MCF 10A (cell line): ENCODE measurements at regions not wholly inside any gene's neighbourhood (a gene's known extent, or its start where the extent isn't known, plus 50 kb on each side); places are given as distances from the start of the nearest gene placed in this dataset.
A peak's percentile ranks its signal among the peaks of the same experiment; 100 is the strongest.

Source experiments
- BruUV-seq: library from RNA; stranded (reverse); fragments of 400-500 nt; replicated peaks from 2 replicates; lab custom pipeline; 2021; lab: Mats Ljungman, UMichigan
- CTCF ChIA-PET: fragments of 300-600 bp; sonication (Branson Sonifier 250); formaldehyde crosslinking; extraction: SDS; loops from one replicate; lab custom pipeline; 2021; ENCODE audit warnings: antibody characterized with exemption, inconsistent platforms; lab: Yijun Ruan, JAX
- POLR2A ChIA-PET: fragments of 300-600, 350-650 bp; sonication (Branson Sonifier 250); formaldehyde crosslinking; extraction: SDS; loops from one replicate; lab custom pipeline; 2020; ENCODE audit warnings: antibody characterized with exemption, inconsistent platforms; lab: Yijun Ruan, JAX
- DNase-seq: peaks from one replicate; pipeline ENCODE4 v3.0.0-alpha.2; 2018; ENCODE audit not compliant: unreplicated experiment
- H3K27ac Mint-ChIP-seq: one replicate; pipeline ENCODE4 v1.8.0; 2022; ENCODE audit warnings: mild to moderate bottlenecking, low read depth, mixed read lengths; ENCODE audit not compliant: unreplicated experiment
- H3K27me3 Mint-ChIP-seq: one replicate; pipeline ENCODE4 v1.8.0; 2022; ENCODE audit warnings: mixed read lengths; ENCODE audit not compliant: insufficient read depth, unreplicated experiment
- H3K36me3 Mint-ChIP-seq: one replicate; pipeline ENCODE4 v1.8.0; 2022; ENCODE audit warnings: mild to moderate bottlenecking, moderate library complexity, mixed read lengths; ENCODE audit not compliant: insufficient read depth, unreplicated experiment
- H3K4me1 Mint-ChIP-seq: one replicate; pipeline ENCODE4 v1.8.0; 2022; ENCODE audit warnings: mixed read lengths; ENCODE audit not compliant: insufficient read depth, unreplicated experiment
- H3K4me3 Mint-ChIP-seq: one replicate; pipeline ENCODE4 v1.8.0; 2022; ENCODE audit warnings: mild to moderate bottlenecking, moderate library complexity, mixed read lengths; ENCODE audit not compliant: unreplicated experiment
- H3K9me3 Mint-ChIP-seq: one replicate; pipeline ENCODE4 v1.8.0; 2022; ENCODE audit warnings: mixed read lengths; ENCODE audit not compliant: unreplicated experiment
- intact Hi-C: fragments of 100-400 bp; cut with micrococcal nuclease; formaldehyde crosslinking; loops from 2 replicates; pipeline ENCODE4 v1.14.1; 2022
- TF ChIP-seq, protein P1 (sequence below): fragments of 200-600 bp; IDR thresholded peaks from one replicate; pipeline ENCODE4 v1.8.0; 2022; ENCODE audit warnings: antibody characterized with exemption, mild to moderate bottlenecking; ENCODE audit not compliant: unreplicated experiment

- Mint-ChIP-seq H3K27me3 (peaks cover 78% of the 10 kb centered on the region), H3K4me1 (peaks cover 11% of the 10 kb centered on the region), H3K9me3 (no peaks in the 10 kb centered on the region), H3K36me3 (no peaks in the 10 kb centered on the region), H3K27ac (no peak overlapping the region), H3K4me3 (peak overlapping the region; percentile 63)
- BruUV-seq: no TSS peak
- intact Hi-C loops: loop anchor here (1.0 to 5.0 kb wide), 2 partner anchors 211 to 307 kb away; partner anchors contain the start of gene RBFOX3
- POLR2A ChIA-PET: interaction anchor here (0.7 kb wide), 1 partner anchor 9 kb away, joined by 3 read pairs; no protein-coding TSS in a partner anchor
- CTCF ChIA-PET: interaction anchor here (0.5 to 4.8 kb wide), 44 partner anchors 8 to 1573 kb away, joined by 3 to 42 read pairs (median 4); partner anchors contain the start of gene ENGASE
- DNase-seq: peak; percentile 60
- TF ChIP-seq, protein P1, sequence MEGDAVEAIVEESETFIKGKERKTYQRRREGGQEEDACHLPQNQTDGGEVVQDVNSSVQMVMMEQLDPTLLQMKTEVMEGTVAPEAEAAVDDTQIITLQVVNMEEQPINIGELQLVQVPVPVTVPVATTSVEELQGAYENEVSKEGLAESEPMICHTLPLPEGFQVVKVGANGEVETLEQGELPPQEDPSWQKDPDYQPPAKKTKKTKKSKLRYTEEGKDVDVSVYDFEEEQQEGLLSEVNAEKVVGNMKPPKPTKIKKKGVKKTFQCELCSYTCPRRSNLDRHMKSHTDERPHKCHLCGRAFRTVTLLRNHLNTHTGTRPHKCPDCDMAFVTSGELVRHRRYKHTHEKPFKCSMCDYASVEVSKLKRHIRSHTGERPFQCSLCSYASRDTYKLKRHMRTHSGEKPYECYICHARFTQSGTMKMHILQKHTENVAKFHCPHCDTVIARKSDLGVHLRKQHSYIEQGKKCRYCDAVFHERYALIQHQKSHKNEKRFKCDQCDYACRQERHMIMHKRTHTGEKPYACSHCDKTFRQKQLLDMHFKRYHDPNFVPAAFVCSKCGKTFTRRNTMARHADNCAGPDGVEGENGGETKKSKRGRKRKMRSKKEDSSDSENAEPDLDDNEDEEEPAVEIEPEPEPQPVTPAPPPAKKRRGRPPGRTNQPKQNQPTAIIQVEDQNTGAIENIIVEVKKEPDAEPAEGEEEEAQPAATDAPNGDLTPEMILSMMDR: peak; percentile 85
These were observed 209.7 kb downstream of the RBFOX3 start for GRCh38 chr17:79400989-79401703.

DNA sequence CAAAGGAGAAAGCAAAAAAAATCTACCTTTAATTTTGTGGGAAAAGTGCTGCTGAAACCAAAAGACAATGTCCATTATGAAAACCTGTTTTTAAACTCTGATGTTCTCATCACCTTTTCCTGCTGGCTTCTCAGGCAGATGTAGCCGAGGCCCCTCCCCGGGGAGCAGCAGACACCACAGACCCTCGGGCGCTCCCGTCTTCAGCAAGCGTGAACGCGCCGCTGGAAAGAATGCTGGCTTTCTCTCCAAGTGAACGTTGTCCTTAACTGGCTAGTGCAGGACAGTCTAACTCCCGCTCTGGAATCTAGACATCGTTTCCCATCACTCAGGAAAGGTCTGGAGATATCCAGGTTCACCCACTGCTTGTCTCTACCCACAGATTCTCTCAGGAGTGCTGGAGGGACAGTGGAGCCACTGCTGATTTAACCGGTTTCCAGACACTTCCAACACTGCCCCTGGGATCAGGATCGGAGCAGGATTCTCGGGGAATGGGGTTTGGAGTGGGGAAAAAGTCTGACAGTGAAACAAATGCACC lies 211.2 kb downstream of the RBFOX3 start:
- no peak overlapping the region for H3K27ac Mint-ChIP-seq
- H3K36me3 Mint-ChIP-seq: no peaks in the 10 kb centered on the region
- no peak overlapping the region for H3K4me3 Mint-ChIP-seq
- no peak for DNase-seq
- CTCF ChIA-PET: interaction anchor here (1.4 to 4.8 kb wide), 2 partner anchors 8 to 221 kb away, joined by 5 to 42 read pairs; no protein-coding TSS in a partner anchor
- POLR2A ChIA-PET: no interaction called here
- peaks cover 11% of the 10 kb centered on the region for H3K4me1 Mint-ChIP-seq
- TF ChIP-seq, protein P1: no peak
- BruUV-seq: no TSS peak
- intact Hi-C loops: loop anchor here (5.0 to 10.0 kb wide), 2 partner anchors 213 to 385 kb away; partner anchors contain the start of gene RBFOX3
- peaks cover 78% of the 10 kb centered on the region for H3K27me3 Mint-ChIP-seq
- H3K9me3 Mint-ChIP-seq: no peaks in the 10 kb centered on the region

- peaks cover 11% of the 10 kb centered on the region for H3K4me1 Mint-ChIP-seq
- no peaks in the 10 kb centered on the region for H3K9me3 Mint-ChIP-seq
These were observed 212.4 kb downstream of the RBFOX3 start for GRCh38 chr17:79398441-79398840.

More at GRCh38 chr17:79398441-79398840, 212.4 kb downstream of the RBFOX3 start:
- Mint-ChIP-seq H3K27ac (no peak overlapping the region), H3K36me3 (no peaks in the 10 kb centered on the region), H3K27me3 (peaks cover 85% of the 10 kb centered on the region), H3K4me3 (no peak overlapping the region)
- ChIA-PET CTCF (interaction anchor here (0.7 to 13.5 kb wide), 3 partner anchors 9 to 339 kb away, joined by 3 to 273 read pairs (median 5); no protein-coding TSS in a partner anchor), POLR2A (no interaction called here)
- TF ChIP-seq, protein P1: no peak
- BruUV-seq: no TSS peak
- DNase-seq: no peak
- intact Hi-C loops: loop anchor here (10.0 kb wide), 1 partner anchor 384 kb away; no protein-coding TSS in a partner anchor
